ENCODE measurements at regions not wholly inside any gene's neighbourhood (a gene's known extent, or its start where the extent isn't known, plus 50 kb on each side); places are given as distances from the start of the nearest gene placed in this dataset.

- Histone ChIP-seq H3K9me3 (ENCODE audit: control insufficient read depth in 2 of 3, insufficient read depth in 1 of 3, low read length in 3 of 3) (no peaks in the 10 kb centered on the region), H3K4me3 (ENCODE audit: low read length in 3 of 3) (no peak overlapping the region), H3K27ac (ENCODE audit: low read depth in 2 of 2, low read length in 2 of 2) (no peak overlapping the region), H3K9ac (ENCODE audit: low read length in 3 of 3) (no peak overlapping the region), H3K27me3 (ENCODE audit: control insufficient read depth, insufficient read depth, low read length) (peaks cover 5% of the 10 kb centered on the region), H3K4me1 (ENCODE audit: control insufficient read depth in 2 of 3, insufficient read depth in 2 of 3, low read depth in 1 of 3, low read length in 3 of 3) (no peaks in the 10 kb centered on the region), H3K36me3 (ENCODE audit: control insufficient read depth in 2 of 3, insufficient read depth in 3 of 3, low read length in 3 of 3) (no peaks in the 10 kb centered on the region)
- FAIRE-seq (no peak), DNase-seq (no peak)
- TF ChIP-seq CTCF (IDR thresholded peaks at IDR 0.05; ENCODE audit: borderline replicate concordance, extremely low read depth, insufficient read depth), result no peak
- intact Hi-C loops (cut with DNase I), result no loop called here
Measured at GRCh38 chr2:71786291-71787107, 333.1 kb downstream of the DYSF start.

GRCh38 chr2:71785516-71785981 lies 332.2 kb downstream of the DYSF start:
- Histone ChIP-seq H3K9me3 (ENCODE audit: control insufficient read depth in 2 of 3, insufficient read depth in 1 of 3, low read length in 3 of 3) (no peaks in the 10 kb centered on the region), H3K36me3 (ENCODE audit: control insufficient read depth in 2 of 3, insufficient read depth in 3 of 3, low read length in 3 of 3) (no peaks in the 10 kb centered on the region), H3K4me3 (ENCODE audit: low read length in 3 of 3) (no peak overlapping the region), H3K27me3 (ENCODE audit: control insufficient read depth, insufficient read depth, low read length) (peaks cover 8% of the 10 kb centered on the region), H3K4me1 (ENCODE audit: control insufficient read depth in 2 of 3, insufficient read depth in 2 of 3, low read depth in 1 of 3, low read length in 3 of 3) (no peaks in the 10 kb centered on the region), H3K9ac (ENCODE audit: low read length in 3 of 3) (no peak overlapping the region), H3K27ac (ENCODE audit: low read depth in 2 of 2, low read length in 2 of 2) (no peak overlapping the region)
- no peak for TF ChIP-seq CTCF (IDR thresholded peaks at IDR 0.05; ENCODE audit: borderline replicate concordance, extremely low read depth, insufficient read depth)
- FAIRE-seq (no peak), DNase-seq (peak in 4 of 5 donors; percentile 62 to 75 (median 72))
- intact Hi-C loops (cut with DNase I), result no loop called here

- DNase-seq (peak in 1 of 5 donors; percentile 14), FAIRE-seq (no peak)
- H3K27ac ChIP-seq (ENCODE audit: low read depth in 2 of 2, low read length in 2 of 2), result no peak overlapping the region
- intact Hi-C loops (cut with DNase I), result no loop called here
- H3K36me3 ChIP-seq (ENCODE audit: control insufficient read depth in 2 of 3, insufficient read depth in 3 of 3, low read length in 3 of 3), result no peaks in the 10 kb centered on the region
- TF ChIP-seq CTCF (IDR thresholded peaks at IDR 0.05; ENCODE audit: borderline replicate concordance, extremely low read depth, insufficient read depth), result no peak
- H3K4me3 ChIP-seq (ENCODE audit: low read length in 3 of 3), result no peak overlapping the region
- H3K27me3 ChIP-seq (ENCODE audit: control insufficient read depth, insufficient read depth, low read length), result peaks cover 8% of the 10 kb centered on the region
- H3K9me3 ChIP-seq (ENCODE audit: control insufficient read depth in 2 of 3, insufficient read depth in 1 of 3, low read length in 3 of 3), result no peaks in the 10 kb centered on the region
- no peak overlapping the region for H3K9ac ChIP-seq (ENCODE audit: low read length in 3 of 3)
- H3K4me1 ChIP-seq (ENCODE audit: control insufficient read depth in 2 of 3, insufficient read depth in 2 of 3, low read depth in 1 of 3, low read length in 3 of 3), result no peaks in the 10 kb centered on the region
Measured at GRCh38 chr2:71784734-71785511, 331.6 kb downstream of the DYSF start.
